ENCODE measurements at regions not wholly inside any gene's neighbourhood (a gene's known extent, or its start where the extent isn't known, plus 50 kb on each side); places are given as distances from the start of the nearest gene placed in this dataset.

DNA sequence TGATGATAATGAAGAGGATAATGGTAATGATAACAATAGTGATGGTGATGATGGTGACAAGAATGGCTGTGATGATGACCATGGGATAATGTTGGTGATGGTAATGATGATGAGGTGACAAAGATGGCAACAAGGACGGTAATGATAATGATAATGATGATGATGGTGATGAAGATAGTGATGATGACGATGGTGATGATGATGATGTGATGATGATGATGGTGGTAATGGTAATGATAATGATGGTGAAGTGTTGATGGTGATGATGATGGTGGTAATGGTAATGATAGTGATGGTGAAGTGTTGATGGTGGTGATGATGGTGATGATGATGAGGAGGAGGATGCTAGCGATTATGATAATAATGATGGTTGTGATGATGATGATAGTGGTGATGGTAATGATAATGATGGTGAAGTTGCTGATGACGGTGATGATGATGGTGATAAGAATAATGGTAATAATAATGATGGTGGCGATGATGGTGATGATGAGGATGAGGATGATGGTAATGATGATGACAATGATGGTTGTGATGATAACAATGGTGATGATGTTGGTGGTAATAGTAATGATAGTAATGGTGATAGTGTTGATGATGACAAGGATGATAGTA, 54.7 kb upstream of the OPCML start:
- no peak for TF ChIP-seq CTCF (IDR thresholded peaks at IDR 0.05; ENCODE audit: borderline replicate concordance, extremely low read depth, low read length, poor library complexity, severe bottlenecking)
- no peak for TF ChIP-seq EZH2 (IDR thresholded peaks at IDR 0.05; ENCODE audit: borderline replicate concordance, low read depth, low read length, severe bottlenecking)

Measured in DND-41 (cell line).